IMR-90 (cell line): ENCODE measurements at regions not wholly inside any gene's neighbourhood (a gene's known extent, or its start where the extent isn't known, plus 50 kb on each side); places are given as distances from the start of the nearest gene placed in this dataset.

Experiments used
- ATAC-seq: fragments of 200-7000 bp; cut with Tn5 transposase; 2 replicates; pipeline ENCODE4 v1.9.1; 2020; ENCODE audit warnings: low read depth, mild to moderate bottlenecking, moderate library complexity
- BruUV-seq: library from RNA; stranded (reverse); fragments of 400-500 nt; replicated peaks from 2 replicates; lab custom pipeline; 2021; lab: Mats Ljungman, UMichigan
- CTCF ChIA-PET: fragments of 300-600 bp; formaldehyde crosslinking; extraction: SDS; loops from one replicate; lab custom pipeline; 2021; ENCODE audit warnings: antibody characterized with exemption; lab: Yijun Ruan, JAX
- POLR2A ChIA-PET: fragments of 300-600 bp; sonication (Branson Sonifier 250); formaldehyde crosslinking; loops from one replicate; lab custom pipeline; 2022; ENCODE audit warnings: antibody characterized with exemption; ENCODE audit not compliant: unreplicated experiment; lab: Charles Lee
- DNase-seq: peaks from one replicate; pipeline ENCODE4 v3.0.0; 2013
- H2AFZ ChIP-seq: replicated peaks from 2 replicates; pipeline ENCODE3; 2013; ENCODE audit warnings: low read length, mild to moderate bottlenecking; ENCODE audit not compliant: poor library complexity
- H2AK5ac ChIP-seq: 2 replicates; pipeline ENCODE4 v1.6.1; 2013; ENCODE audit warnings: low read depth, low read length, inconsistent platforms
- H2AK9ac ChIP-seq: replicated peaks from 2 replicates; pipeline ENCODE3; 2013; ENCODE audit warnings: mild to moderate bottlenecking, low read depth, low read length, moderate library complexity; ENCODE audit not compliant: poor library complexity
- H2BK120ac ChIP-seq: 2 replicates; pipeline ENCODE4 v1.6.1; 2013; ENCODE audit warnings: low read depth, low read length, inconsistent platforms
- H2BK15ac ChIP-seq: 3 replicates; pipeline ENCODE4 v1.6.1; 2013; ENCODE audit warnings: low read depth, low read length, inconsistent platforms
- H2BK20ac ChIP-seq: 2 replicates; pipeline ENCODE4 v1.6.1; 2013; ENCODE audit warnings: low read depth, mild to moderate bottlenecking, inconsistent platforms, low read length, moderate library complexity
- H2BK5ac ChIP-seq: 2 replicates; pipeline ENCODE4 v1.6.1; 2013; ENCODE audit warnings: mild to moderate bottlenecking, low read depth, low read length, inconsistent platforms; ENCODE audit not compliant: poor library complexity, severe bottlenecking
- H3K14ac ChIP-seq: replicated peaks from 2 replicates; pipeline ENCODE4 v1.6.1; 2013; ENCODE audit warnings: low read depth, low read length, inconsistent platforms
- H3K18ac ChIP-seq: 2 replicates; pipeline ENCODE4 v1.6.1; 2013; ENCODE audit warnings: low read depth, low read length, control low read depth
- H3K23ac ChIP-seq: 2 replicates; pipeline ENCODE4 v1.6.1; 2013; ENCODE audit warnings: low read depth, low read length, inconsistent platforms
- H3K27ac ChIP-seq: 2 replicates; pipeline ENCODE4 v1.5.1; 2013; ENCODE audit warnings: mild to moderate bottlenecking, control low read depth, low read length; ENCODE audit not compliant: insufficient read depth
- H3K27me3 ChIP-seq: 2 replicates; pipeline ENCODE4 v1.6.1; 2013; ENCODE audit warnings: low read length; ENCODE audit not compliant: control insufficient read depth, insufficient read depth
- H3K36me3 ChIP-seq: 2 replicates; pipeline ENCODE4 v1.6.1; 2013; ENCODE audit warnings: low read length, mixed read lengths; ENCODE audit not compliant: control insufficient read depth, insufficient read depth
- H3K4ac ChIP-seq: 2 replicates; pipeline ENCODE4 v1.6.1; 2013; ENCODE audit warnings: low read depth, low read length, inconsistent platforms
- H3K4me1 ChIP-seq: 2 replicates; pipeline ENCODE4 v1.6.1; 2013; ENCODE audit warnings: low read length, mixed read lengths; ENCODE audit not compliant: control insufficient read depth, insufficient read depth
- H3K4me2 ChIP-seq: 2 replicates; pipeline ENCODE4 v1.6.1; 2013; ENCODE audit warnings: low read depth, mild to moderate bottlenecking, control low read depth, low read length, moderate library complexity
- H3K4me3 ChIP-seq: 2 replicates; pipeline ENCODE4 v1.5.1; 2013; ENCODE audit warnings: low read depth, mild to moderate bottlenecking, control low read depth, low read length, moderate library complexity; ENCODE audit not compliant: insufficient read depth
- H3K56ac ChIP-seq: 2 replicates; pipeline ENCODE4 v1.6.1; 2013; ENCODE audit warnings: low read length, inconsistent platforms; ENCODE audit not compliant: insufficient read depth; ENCODE audit errors: extremely low read depth
- H3K79me1 ChIP-seq, 2 experiments: 2 replicates each; pipeline ENCODE4 v1.6.1; 2013; ENCODE audit warnings: low read length in 2 of 2, inconsistent platforms in 1 of 2, low read depth in 1 of 2
- H3K9ac ChIP-seq: 2 replicates; pipeline ENCODE4 v1.6.1; 2013; ENCODE audit warnings: low read depth, low read length, control low read depth
- H3K9me1 ChIP-seq: 2 replicates; pipeline ENCODE4 v1.6.1; 2013; ENCODE audit warnings: low read length, inconsistent platforms; ENCODE audit not compliant: insufficient read depth
- H3K9me3 ChIP-seq: 2 replicates; pipeline ENCODE4 v1.6.1; 2013; ENCODE audit warnings: low read length; ENCODE audit not compliant: control insufficient read depth, insufficient read depth
- H4K20me1 ChIP-seq: 2 replicates; pipeline ENCODE4 v1.6.1; 2013; ENCODE audit warnings: low read length, inconsistent platforms; ENCODE audit not compliant: insufficient read depth
- H4K5ac ChIP-seq: 2 replicates; pipeline ENCODE4 v1.6.1; 2013; ENCODE audit warnings: mild to moderate bottlenecking, low read depth, low read length, control low read depth
- H4K8ac ChIP-seq, 2 experiments: 2 replicates each; pipeline ENCODE4 v1.6.1; 2013; ENCODE audit warnings: low read depth in 2 of 2, low read length in 2 of 2, control low read depth in 1 of 2, inconsistent platforms in 1 of 2
- H4K91ac ChIP-seq: 2 replicates; pipeline ENCODE4 v1.6.1; 2013; ENCODE audit warnings: low read depth, low read length, inconsistent platforms; ENCODE audit not compliant: insufficient read depth
- BHLHE40 ChIP-seq: fragments of 150-350 bp; IDR thresholded peaks from 2 replicates; pipeline ENCODE4 v1.6.1; 2016; ENCODE audit warnings: mild to moderate bottlenecking, low read depth, low read length
- CEBPB ChIP-seq: IDR thresholded peaks from 2 replicates; pipeline ENCODE4 v1.6.1; 2012; ENCODE audit warnings: low read depth, low read length, improper control_type of control experiment
- CHD1 ChIP-seq: IDR thresholded peaks from 2 replicates; pipeline ENCODE4 v1.6.1; 2012; ENCODE audit warnings: low read depth, low read length, improper control_type of control experiment
- FOS ChIP-seq: fragments of 150-350 bp; IDR thresholded peaks from 2 replicates; pipeline ENCODE4 v1.6.1; 2016; ENCODE audit warnings: low read depth, low read length
- MAFK ChIP-seq: IDR thresholded peaks from 2 replicates; pipeline ENCODE4 v1.6.1; 2012; ENCODE audit warnings: low read depth, low read length, improper control_type of control experiment
- MAZ ChIP-seq: IDR thresholded peaks from 2 replicates; pipeline ENCODE4 v1.6.1; 2012; ENCODE audit warnings: low read depth, mild to moderate bottlenecking, low read length, improper control_type of control experiment, moderate library complexity, borderline replicate concordance
- MXI1 ChIP-seq: IDR thresholded peaks from 2 replicates; pipeline ENCODE4 v1.6.1; 2012; ENCODE audit warnings: low read depth, mild to moderate bottlenecking, low read length, moderate library complexity, borderline replicate concordance
- NFE2L2 ChIP-seq: fragments of 150-350 bp; IDR thresholded peaks from 2 replicates; pipeline ENCODE4 v1.6.1; 2016; ENCODE audit warnings: low read depth, mild to moderate bottlenecking, low read length
- POLR2A ChIP-seq: IDR thresholded peaks from 2 replicates; pipeline ENCODE4 v1.6.1; 2012; ENCODE audit warnings: mild to moderate bottlenecking, low read depth, low read length
- RAD21 ChIP-seq: IDR thresholded peaks from 2 replicates; pipeline ENCODE4 v1.6.1; 2012; ENCODE audit warnings: low read length, improper control_type of control experiment
- RCOR1 ChIP-seq: IDR thresholded peaks from 2 replicates; pipeline ENCODE4 v1.6.1; 2012; ENCODE audit warnings: mild to moderate bottlenecking, low read length, improper control_type of control experiment; ENCODE audit not compliant: insufficient replicate concordance
- RFX5 ChIP-seq: IDR thresholded peaks from 2 replicates; pipeline ENCODE4 v1.8.0; 2012; ENCODE audit warnings: low read depth, mild to moderate bottlenecking, low read length, moderate library complexity
- SMC3 ChIP-seq: fragments of 150-350 bp; IDR thresholded peaks from 2 replicates; pipeline ENCODE4 v1.6.1; 2016; ENCODE audit warnings: low read depth, mild to moderate bottlenecking, antibody characterized with exemption, low read length, moderate library complexity
- WGBS, 2 experiments: methylation state at CpG; one replicate each; pipeline versions ENCODE4 v1.1.5 to v1.1.7; 2013; ENCODE audit warnings: missing lambda C conversion rate in 2 of 2; ENCODE audit not compliant: insufficient read length in 1 of 2; ENCODE audit errors: extremely low coverage in 2 of 2; 5-methylcytosine and 5-hydroxymethylcytosine counted together
- dilution Hi-C: fragments of 300-500 bp; cut with HindIII; formaldehyde crosslinking; loops from one replicate; pipeline ENCODE4 v1.14.3; 2018; ENCODE audit warnings: low sequenced_read_pairs; ENCODE audit not compliant: unreplicated experiment
- in situ Hi-C: fragments of 300-500 bp; cut with MboI; formaldehyde crosslinking; loops from 3 replicates; pipeline ENCODE4 v1.14.3; 2019; ENCODE audit warnings: low sequenced_read_pairs, inconsistent platforms, mixed read lengths
- intact Hi-C: fragments of 100-400 bp; cut with micrococcal nuclease; formaldehyde crosslinking; loops from 2 replicates; pipeline ENCODE4 v1.10.0; 2022
- TF ChIP-seq, protein P1 (sequence below): fragments of 150-350 bp; IDR thresholded peaks from 2 replicates; pipeline ENCODE4 v1.6.1; 2016; ENCODE audit warnings: low read depth, mild to moderate bottlenecking, low read length, moderate library complexity, borderline replicate concordance
- TF ChIP-seq, protein P2 (sequence below): conservative IDR thresholded peaks from 2 replicates; pipeline ENCODE4 v1.5.1; 2012; ENCODE audit warnings: mild to moderate bottlenecking, low read depth, low read length, improper control_type of control experiment
- TF ChIP-seq, protein P3 (sequence below): fragments of 150-350 bp; IDR thresholded peaks from 2 replicates; pipeline ENCODE4 v1.6.1; 2017; ENCODE audit warnings: mild to moderate bottlenecking, antibody characterized with exemption, low read length, low read depth

DNA sequence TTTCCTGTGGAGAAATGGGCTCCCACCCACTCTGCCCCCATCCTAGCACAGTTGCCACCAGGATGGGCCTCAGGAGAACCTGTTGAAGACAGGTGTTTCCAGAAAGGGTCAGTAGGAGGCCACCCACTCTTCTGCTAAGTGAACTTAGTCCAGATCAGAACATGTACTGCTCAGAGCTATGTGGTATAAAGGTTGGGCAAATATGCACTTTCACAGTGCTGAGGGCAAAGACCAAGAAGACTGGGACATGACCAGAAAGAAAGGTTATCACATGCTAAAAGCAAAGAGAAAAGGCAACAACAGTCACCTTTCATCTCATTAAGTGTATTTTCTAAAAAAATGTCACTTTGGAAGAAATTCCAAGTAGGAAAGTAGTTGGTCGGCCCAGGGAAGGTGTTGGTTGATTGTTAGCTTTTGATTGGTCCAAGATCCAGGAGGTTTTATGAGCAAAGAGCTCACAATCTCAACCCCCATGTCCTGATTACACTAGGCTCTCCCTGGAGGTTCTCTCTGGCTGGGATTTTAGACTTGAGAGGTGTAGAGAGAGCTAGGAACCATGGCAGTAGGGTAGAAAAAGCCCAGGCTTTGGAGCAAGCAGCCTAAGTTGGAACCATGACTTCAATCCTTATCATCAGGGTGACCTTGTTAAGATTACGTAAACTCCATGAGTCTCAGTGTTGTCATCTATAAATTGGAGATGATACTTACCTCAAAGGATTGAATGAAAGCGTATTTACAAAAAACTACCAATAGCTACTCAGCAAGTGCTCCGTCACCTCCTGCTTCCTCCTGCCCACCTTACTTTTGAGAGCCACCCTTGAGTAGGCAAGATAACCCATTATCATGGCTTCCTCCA lies 102.6 kb downstream of the GLUL start:
- Histone ChIP-seq H3K4me3 (no peak overlapping the region), H2AFZ (no peak overlapping the region), H3K9me1 (no peaks in the 10 kb centered on the region), H3K14ac (no peak overlapping the region), H3K4me2 (no peak overlapping the region), H4K5ac (no peak overlapping the region), H4K91ac (no peak overlapping the region), H2BK20ac (no peak overlapping the region), H3K27me3 (no peaks in the 10 kb centered on the region), H3K79me1 (no peaks in the 10 kb centered on the region), H3K4ac (no peak overlapping the region), H3K4me1 (peaks cover 2% of the 10 kb centered on the region; the same call in 1 of the 2 replicates), H2AK9ac (no peak overlapping the region), H3K9ac (no peak overlapping the region), H3K27ac (no peak overlapping the region), H3K23ac (no peak overlapping the region), H4K8ac (no peak overlapping the region), H3K9me3 (no peaks in the 10 kb centered on the region), H2AK5ac (no peak overlapping the region), H4K20me1 (no peaks in the 10 kb centered on the region), H2BK120ac (no peak overlapping the region), H2BK5ac (no peak overlapping the region), H3K56ac (no peak overlapping the region), H2BK15ac (no peak overlapping the region), H3K36me3 (no peaks in the 10 kb centered on the region), H3K18ac (no peak overlapping the region)
- CTCF ChIA-PET: no interaction called here
- no CpG with 5 or more reads among the region's 4 CpGs for WGBS, 2 experiments
- intact Hi-C loops: no loop called here
- BruUV-seq: no TSS peak
- dilution Hi-C loops: no loop called here
- in situ Hi-C loops: no loop called here
- no peak for ATAC-seq
- no peak for TF ChIP-seq RAD21
- TF ChIP-seq, protein P1, sequence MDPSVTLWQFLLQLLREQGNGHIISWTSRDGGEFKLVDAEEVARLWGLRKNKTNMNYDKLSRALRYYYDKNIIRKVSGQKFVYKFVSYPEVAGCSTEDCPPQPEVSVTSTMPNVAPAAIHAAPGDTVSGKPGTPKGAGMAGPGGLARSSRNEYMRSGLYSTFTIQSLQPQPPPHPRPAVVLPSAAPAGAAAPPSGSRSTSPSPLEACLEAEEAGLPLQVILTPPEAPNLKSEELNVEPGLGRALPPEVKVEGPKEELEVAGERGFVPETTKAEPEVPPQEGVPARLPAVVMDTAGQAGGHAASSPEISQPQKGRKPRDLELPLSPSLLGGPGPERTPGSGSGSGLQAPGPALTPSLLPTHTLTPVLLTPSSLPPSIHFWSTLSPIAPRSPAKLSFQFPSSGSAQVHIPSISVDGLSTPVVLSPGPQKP: no peak
- TF ChIP-seq CEBPB: no peak
- TF ChIP-seq BHLHE40: no peak
- TF ChIP-seq, protein P2, sequence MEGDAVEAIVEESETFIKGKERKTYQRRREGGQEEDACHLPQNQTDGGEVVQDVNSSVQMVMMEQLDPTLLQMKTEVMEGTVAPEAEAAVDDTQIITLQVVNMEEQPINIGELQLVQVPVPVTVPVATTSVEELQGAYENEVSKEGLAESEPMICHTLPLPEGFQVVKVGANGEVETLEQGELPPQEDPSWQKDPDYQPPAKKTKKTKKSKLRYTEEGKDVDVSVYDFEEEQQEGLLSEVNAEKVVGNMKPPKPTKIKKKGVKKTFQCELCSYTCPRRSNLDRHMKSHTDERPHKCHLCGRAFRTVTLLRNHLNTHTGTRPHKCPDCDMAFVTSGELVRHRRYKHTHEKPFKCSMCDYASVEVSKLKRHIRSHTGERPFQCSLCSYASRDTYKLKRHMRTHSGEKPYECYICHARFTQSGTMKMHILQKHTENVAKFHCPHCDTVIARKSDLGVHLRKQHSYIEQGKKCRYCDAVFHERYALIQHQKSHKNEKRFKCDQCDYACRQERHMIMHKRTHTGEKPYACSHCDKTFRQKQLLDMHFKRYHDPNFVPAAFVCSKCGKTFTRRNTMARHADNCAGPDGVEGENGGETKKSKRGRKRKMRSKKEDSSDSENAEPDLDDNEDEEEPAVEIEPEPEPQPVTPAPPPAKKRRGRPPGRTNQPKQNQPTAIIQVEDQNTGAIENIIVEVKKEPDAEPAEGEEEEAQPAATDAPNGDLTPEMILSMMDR: no peak
- TF ChIP-seq CHD1: no peak
- no peak for TF ChIP-seq RCOR1
- TF ChIP-seq RFX5: no peak
- TF ChIP-seq NFE2L2: no peak
- TF ChIP-seq FOS: no peak
- no peak for TF ChIP-seq MAFK
- TF ChIP-seq, protein P3, sequence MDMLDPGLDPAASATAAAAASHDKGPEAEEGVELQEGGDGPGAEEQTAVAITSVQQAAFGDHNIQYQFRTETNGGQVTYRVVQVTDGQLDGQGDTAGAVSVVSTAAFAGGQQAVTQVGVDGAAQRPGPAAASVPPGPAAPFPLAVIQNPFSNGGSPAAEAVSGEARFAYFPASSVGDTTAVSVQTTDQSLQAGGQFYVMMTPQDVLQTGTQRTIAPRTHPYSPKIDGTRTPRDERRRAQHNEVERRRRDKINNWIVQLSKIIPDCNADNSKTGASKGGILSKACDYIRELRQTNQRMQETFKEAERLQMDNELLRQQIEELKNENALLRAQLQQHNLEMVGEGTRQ: no peak
- no peak for TF ChIP-seq SMC3
- TF ChIP-seq MXI1: no peak
- no peak for TF ChIP-seq POLR2A
- no peak for TF ChIP-seq MAZ
- POLR2A ChIA-PET: no interaction called here
- no peak for DNase-seq
